Activated CD4-positive, alpha-beta T cell treated with anti-CD3 and anti-CD28 coated beads for 48 hours (primary cell): ENCODE measurements at regions not wholly inside any gene's neighbourhood (a gene's known extent, or its start where the extent isn't known, plus 50 kb on each side); places are given as distances from the start of the nearest gene placed in this dataset.
"Not testable (repeated sequence)": the region's sequence is repeated elsewhere in the genome, so short reads cannot be mapped to it uniquely, and the experiment has no call there.

Experiments
- DNase-seq: peaks from one replicate; pipeline ENCODE4 v3.0.0-alpha.2; 2020

DNA sequence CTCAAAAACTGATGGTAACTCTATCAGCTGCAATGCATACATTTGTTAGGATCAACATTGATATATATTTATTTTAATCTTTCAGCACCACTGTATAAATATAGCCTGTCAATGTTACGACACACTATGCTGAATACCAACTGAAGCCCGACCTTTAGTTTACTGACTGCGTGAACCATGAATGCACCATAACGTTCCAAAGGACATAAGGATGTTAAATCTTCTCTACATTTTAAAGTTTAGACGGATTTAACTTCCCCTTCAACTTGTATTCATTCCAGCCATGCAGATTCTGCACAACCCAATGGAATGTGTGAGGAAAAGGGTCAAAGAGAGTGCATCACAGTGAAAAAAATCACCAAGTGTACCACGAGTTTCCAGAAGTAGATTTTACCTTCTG, 489.5 kb downstream of the IRS1 start:
- DNase-seq: no peak

DNA sequence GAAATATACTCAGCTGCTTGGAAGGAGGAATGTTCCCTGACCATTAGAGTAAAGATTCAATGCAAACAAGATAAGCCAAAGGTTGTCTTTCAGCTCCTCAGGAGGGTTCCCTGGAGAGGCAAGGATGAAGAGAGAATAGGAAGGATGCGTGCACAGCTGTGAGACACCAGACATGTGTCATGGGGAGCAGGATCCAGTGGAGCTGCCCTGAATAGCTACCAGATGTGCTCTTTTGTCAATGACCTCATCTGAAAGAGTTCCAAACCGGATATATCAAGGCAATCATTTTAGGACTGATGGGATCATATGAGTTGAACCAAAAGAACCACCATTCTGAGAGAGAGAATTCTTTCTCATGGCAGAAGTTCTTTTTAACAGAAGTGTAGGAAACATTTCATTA, 490.6 kb downstream of the IRS1 start:
- DNase-seq: no peak

DNA sequence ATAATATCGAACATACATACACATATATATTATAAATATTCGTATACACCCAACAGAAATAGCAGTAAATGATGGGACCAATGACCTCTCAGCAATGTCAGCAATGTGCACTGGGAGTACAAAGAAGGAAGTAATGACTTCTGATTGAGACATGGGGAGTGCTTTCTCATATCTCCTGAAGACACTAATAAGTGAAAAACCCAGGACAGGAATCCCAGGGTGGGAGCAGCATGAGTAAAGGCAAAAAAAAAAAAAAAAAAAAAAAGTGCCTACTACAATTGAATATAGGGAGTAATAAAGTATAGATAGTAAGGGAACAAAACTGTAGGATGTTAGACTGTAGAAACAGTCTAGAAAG, 491.3 kb downstream of the IRS1 start:
- DNase-seq: no peak

DNA sequence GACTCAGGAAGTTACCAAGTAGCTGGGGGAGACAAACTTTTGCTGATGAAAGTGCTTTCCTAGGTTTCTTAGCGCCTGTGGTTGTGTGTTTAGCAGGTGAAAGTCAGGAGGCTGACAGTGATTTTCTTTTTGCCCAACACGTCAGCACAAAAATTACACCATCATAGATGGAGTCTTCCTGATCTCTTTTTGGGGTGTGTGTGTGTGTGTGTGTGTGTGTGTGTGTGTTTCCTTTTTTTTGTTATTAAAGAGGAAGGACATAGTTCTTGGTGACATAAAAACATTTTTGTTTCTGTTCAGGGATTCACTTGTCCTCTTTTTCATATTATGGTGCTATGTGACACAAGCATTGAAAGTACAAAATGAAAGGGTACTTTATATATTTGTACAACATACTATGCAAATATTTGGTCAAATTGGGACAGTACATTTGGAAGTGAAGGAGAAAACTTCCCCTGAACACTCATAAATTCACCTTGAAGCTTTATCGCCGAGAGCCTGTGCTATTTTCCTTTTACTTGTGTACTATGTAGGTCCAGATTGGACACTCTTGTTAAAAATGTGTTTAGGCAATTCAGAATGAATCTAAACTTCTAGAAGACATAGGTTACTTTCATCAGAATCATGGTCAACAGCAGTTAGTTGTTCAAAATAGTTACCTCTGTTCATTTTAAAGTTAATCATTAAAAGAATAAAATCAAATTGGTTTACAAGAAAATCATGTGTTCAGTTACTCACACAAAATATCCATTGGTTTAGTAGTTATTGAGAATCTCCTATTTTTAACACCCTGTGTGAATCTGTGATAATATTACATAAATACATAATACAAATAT, 491.9 kb downstream of the IRS1 start:
- DNase-seq: no peak

DNA sequence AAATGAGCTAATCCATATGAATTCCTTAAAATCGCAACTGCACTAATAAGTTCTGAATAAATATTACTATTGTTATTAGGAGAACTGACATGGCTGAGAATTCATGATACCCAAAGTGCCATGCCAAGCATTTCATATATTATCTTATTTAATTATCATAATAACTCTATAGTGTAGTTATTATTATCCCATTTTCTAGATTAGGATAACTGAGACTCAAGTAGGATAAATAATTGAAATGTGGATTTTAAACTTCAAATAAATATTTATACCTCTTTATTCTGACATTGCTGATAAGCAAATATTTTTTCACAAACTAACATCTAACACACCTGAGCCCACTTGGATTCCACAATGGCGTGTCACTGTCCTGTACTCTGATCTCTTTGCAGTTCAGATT, 492.7 kb downstream of the IRS1 start:
- no peak for DNase-seq

DNA sequence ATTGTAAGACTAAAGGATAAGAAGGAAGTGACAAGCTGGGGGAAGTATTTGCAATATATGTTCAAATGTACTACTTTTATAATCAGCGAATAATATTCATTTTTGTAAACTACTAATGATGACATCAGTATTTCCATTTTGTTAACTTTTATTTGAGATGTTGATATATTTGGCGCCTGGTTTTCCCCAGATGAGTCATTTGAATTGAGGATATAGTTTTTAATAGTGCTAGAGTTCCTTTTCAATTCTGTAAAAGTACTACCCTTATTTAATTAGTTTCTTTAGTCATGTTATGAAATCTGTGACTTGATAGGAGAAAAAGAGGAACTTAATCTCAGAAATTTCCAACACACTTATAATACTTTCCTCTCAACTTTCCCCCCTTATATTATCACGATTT, 495.3 kb downstream of the IRS1 start:
- DNase-seq: no peak

DNA sequence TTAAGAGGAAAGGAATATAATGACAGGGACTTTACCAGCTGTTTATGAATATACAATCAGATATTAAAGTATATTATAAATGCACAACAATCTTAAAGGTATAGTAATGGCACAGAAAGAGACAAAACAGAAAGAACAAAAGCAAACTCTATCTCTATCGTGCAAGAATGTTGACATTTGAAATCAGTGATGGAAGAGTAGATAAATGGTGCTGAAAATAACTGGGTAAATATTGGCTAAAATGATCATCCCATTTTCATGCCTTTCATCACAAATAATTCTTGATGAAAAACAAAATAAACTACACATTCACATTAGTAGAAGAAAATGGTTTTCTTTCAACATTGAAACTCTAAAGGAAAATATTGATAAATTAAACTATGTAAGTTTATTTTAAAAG, 495.9 kb downstream of the IRS1 start:
- DNase-seq: no peak

DNA sequence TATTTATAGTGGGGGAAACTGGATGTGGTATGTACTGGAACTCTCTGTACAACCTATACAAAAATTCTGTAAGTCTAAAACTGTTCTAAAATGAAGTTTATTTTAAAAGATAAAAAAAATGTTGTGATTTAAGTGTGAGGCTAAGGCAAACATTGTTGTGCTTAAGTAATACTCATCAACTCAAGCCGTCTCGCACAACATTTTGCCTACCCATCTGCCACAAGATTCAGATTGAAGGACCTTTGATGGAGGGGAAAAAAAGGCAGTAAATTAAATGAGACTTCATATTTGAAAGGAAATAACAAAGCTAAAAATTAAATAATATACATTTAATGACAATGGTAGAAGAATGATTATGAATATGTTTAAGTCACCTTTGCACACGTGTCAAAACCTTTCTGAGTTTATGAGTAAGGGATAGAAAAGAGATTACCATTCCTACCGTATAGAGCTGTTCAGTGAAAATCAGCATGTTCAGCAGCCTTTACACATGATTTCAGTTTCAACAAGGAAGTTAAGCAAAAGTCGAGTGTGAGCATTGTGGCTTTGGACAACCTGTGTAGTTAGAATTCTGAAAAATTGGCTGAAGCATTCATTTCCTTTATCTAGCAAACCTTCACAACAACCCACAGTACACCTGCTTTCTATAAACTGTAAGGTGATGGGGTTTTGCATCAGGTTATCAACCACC, 499.3 kb downstream of the IRS1 start:
- no peak for DNase-seq

DNA sequence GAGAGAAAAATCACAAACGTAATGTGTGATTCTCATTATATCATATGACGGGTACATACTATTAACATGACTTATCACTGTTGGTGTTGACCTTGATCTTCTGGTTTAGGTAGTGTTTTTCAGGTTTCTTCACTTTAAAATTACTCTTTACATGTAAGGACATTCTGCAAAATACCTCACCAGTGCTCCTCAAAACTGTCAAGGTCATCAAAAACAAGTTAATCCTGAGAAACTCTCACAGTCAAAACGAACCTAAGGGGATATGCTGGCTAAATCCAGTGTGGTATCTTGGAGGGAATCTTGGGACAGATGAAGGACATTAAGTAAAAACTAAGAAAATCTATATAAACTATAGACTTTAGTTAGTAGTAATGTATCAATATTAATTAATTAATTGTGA, 499.8 kb downstream of the IRS1 start:
- no peak for DNase-seq

DNA sequence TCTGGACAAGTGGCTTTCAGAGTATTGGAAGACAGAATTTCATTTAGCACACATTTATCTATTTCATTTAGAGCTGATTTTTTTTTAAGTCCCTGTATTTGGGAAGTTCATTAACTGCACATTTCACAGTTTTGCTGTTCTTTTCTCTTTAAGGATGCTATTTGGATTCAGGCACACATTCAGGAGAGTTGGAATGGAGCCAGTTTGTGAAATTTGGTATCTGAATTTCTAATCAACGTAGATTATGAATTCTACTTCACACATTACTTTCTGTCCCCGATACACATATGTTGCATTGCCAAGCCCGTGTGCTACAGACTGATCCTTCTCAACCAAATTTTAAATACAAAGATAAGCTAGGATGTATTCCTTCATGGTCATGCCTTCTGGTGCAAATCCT, 503.9 kb downstream of the IRS1 start:
- DNase-seq: no peak

DNA sequence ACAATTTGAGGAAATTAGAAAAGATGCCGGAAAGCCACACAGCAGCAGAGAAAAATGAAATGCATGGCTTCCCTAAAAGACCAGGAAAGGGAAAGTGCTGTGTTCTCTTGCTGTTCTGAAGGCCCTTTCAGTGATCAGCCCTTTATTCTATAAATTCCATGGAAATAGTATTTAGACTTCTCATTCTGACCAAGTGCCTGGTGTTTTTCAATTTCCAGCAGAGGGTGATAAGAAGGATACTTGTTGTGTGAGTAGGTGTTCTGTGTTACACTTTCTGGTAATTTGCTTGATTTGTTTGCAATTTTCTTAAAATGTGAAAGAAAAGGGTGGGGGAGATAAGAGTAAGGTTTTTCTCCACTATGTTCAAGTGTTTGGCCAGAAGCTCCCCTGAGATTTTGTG, 504.5 kb downstream of the IRS1 start:
- DNase-seq: no peak

DNA sequence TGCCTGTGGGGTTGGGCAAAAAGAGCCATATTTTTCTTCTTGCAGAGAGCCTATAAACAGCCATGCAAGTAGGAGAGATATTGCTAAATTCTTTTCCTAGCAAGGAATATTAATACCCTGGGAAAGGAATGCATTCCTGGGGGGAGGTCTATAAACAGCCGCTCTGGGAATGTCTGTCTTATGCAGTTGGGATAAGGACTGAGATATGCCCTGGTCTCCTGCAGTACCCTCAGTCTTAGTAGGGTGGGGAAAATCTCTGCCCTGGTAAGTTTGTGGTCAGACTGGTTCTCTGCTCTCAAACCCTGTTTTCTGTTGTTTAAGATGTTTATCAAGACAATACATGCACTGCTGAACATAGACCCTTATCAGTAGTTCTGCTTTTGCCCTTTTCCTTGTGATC, 508.3 kb downstream of the IRS1 start:
- not testable (repeated sequence) for DNase-seq

DNA sequence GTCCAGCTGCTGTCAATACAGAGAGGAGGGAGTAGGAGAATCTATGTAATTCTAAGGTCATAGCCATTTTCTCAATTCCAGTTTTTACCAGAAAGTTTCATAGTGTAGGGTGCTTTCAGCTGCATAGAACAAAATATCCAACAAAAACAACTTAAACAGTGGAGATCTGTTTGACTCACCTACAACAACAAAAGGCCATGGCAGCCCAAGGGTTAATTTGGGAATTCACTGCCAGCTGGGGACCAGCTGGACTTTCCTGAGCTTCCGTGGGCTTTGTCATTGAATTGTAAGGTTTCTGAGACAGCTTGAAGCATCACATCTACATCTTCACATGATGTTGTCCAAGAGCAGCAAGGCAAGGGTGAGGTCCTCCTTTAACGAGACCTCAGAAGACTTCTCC, 512.7 kb downstream of the IRS1 start:
- DNase-seq: no peak

DNA sequence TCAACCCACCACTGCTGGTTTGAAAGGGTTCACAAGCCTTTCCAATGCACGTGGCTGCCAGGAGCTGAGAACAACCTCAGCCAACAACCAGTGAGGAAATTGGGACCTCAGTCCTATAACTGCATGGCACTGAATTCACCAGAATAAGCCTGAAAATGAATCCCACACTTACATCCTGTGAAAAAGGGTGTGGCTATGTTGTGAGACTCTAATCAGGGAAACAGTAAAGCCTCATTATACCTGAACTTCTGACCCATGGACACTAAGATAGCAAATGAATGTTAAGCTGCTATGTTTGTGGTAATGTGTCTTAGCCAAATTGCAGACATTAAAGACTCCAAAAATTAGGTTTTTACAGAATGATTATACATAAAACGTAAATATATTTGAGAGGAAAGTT, 515.8 kb downstream of the IRS1 start:
- no peak for DNase-seq

DNA sequence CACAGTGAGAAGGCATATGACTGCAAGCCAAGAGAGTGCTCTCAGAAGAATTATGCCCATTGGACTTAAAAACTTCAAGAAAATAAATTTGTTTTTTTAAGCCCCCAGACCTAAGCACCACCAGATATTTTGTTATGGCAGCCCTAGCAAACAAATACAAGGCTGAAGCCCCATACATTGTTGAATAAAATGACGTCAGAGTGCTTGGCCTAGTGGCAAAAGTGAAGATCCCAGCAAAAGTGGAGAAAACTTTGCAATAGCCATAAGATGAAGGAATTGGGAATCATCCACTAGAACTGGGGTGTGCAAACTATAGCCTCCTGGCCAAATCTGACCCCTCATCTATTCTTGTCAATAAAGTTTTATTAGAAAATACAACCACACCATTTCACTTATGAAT, 517.5 kb downstream of the IRS1 start:
- DNase-seq: no peak

DNA sequence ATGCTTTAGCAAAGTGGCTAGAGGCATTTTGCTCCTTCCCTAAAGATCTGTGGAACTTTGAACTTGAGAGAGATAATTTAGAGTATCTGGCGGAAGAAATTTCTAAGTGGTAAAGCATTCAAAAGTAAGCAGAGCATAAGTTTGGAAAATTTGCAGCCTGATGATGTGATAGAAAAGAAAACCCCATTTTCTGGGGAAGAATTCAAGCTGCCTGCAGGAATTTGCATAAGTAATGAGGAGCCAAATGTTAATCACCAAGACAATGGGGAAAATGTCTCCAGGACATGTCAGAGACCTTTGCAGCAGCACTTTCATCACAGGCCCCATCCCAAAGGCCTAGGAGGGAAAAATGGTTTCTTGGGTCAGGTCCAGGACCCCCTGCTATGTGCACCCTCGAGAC, 519.5 kb downstream of the IRS1 start:
- not testable (repeated sequence) for DNase-seq

DNA sequence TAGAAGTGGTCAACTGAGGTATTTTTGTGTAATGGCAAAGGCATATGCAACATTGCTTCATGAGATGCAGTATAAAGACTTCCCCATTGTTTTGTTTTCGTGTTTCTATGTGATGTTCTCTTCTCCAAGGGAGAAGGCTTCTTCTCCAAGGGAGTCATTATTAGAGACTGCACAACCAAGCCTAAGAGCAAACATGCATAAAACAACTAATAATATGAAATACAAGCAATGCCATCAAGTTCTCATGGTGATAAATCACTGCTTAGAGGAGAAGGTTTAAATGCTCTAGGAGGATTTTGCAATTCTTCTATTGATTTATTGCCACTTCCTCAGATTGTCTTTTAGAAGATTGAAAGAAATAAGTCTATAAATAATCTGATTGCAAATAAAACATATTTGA, 524.4 kb downstream of the IRS1 start:
- no peak for DNase-seq

DNA sequence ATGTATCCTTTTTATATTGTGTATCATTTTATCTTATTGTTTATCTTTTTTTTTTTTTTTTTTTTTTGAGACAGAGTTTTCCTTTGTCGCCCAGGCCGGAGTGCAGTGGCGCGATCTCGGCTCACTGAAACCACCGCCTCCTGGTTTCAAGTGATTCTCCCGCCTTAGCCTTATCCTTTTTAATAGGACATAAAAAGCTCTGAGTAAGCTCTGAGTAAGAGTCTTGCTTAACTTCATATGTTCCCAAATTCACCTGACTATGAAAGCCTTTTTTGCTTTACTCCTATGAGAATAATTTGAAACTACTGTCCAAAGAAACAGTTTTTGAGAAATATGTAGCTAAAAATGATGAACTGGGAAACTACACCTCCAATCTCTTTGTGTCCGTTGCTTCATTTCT, 525.5 kb downstream of the IRS1 start:
- DNase-seq: no peak

DNA sequence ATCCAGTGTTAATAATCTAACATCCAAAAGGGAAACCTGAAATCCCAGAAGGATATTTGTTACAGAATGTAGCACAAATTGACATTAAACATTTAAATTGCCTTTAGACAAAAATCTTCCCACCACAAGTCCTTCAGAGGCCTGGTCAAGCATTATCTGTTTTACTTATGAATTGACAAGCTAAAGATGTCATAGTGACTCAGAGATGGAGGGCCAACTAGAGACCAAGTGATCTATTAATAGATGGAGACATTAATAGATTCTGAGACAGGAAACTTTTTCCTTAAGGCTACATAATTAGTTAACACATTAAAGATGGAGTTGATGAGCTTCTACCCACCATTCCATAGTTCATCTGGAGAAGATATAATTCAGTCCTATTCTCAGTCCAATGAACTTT, 526.2 kb downstream of the IRS1 start:
- no peak for DNase-seq

DNA sequence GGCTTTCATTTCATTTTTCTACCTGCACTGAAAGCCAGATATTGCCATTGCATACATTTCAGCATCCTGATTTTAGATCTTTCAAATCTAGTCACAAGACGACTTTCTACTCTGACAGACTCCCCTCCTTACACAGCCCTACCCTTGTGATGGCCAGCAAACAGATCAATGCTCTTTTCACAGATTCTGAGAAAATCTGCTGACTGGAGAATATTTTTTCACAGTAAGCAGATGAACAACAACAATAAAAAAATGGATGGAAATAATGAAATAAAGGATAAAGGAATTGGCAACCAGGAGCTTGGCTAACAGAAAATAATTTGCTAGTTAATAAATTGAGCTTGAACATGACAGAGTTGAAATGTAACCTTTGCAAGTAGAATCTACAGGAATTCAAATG, 527.2 kb downstream of the IRS1 start:
- DNase-seq: no peak

DNA sequence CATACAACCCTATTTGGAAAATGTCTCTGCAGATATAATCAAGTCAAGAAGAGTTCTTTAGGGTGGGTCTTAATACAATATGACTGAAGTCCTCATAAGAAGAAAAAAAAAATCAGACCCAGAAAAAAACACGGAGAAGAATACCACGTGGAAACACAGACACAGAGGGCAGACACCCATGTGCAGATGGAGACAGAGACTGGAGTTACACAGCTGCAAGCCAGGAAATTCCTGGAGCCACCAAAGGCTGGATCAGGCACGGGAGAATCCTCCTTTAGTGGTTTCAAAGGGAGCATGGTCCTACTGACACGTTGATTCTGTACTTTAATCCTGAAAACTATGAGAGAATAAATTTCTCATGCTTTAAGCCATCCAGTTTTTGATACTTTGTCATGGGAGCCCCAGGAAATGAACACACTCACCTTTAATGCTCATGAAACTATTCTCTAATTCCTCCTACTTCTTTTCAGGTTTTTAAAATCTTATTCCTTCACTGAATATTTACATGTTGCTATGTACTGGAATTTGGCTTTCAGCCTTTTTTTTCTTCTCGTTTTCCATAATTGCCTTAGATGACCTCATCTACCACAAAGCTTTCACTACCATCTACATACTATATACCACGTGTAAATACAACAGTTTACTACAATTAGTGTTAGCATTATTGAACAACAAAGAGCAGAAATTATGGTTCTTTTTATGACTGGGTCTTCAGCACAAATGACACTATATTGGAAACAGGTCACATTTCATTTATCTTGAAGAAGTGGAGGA, 529.1 kb downstream of the IRS1 start:
- DNase-seq: no peak

DNA sequence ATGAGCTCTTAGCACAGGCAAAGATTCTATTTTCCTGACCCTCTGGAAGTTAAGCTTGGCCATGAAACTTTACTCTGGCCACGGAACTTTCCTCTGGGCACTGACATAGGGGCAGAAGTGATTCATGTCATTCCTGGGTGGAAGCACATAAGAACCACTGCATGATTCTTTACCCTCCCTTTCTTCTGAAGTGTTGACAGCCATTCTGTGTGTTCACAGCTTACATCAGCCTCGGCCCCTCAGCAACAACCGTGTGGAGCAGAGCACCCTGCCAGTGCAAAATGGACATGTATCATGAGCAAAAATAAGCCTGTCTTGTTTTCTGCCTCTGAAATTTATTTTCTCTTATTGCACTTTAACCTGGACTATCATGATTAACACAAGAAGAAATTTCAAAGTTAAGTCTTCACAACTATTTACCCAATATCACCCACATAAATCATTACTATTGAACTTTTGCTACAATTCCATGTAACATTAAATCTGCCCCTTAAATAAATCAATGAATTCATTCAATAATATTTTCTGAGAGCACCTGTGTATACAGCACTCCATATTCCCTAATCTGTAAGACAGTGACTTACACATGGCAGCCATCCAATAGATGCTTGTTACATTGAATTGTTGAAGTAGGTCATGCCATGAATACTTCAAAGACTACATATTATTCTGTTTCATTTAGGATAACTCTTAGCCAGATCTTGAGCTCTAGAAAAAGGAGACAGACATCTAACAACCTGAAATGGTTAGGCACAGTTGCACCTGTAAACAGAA, 531.9 kb downstream of the IRS1 start:
- DNase-seq: no peak

DNA sequence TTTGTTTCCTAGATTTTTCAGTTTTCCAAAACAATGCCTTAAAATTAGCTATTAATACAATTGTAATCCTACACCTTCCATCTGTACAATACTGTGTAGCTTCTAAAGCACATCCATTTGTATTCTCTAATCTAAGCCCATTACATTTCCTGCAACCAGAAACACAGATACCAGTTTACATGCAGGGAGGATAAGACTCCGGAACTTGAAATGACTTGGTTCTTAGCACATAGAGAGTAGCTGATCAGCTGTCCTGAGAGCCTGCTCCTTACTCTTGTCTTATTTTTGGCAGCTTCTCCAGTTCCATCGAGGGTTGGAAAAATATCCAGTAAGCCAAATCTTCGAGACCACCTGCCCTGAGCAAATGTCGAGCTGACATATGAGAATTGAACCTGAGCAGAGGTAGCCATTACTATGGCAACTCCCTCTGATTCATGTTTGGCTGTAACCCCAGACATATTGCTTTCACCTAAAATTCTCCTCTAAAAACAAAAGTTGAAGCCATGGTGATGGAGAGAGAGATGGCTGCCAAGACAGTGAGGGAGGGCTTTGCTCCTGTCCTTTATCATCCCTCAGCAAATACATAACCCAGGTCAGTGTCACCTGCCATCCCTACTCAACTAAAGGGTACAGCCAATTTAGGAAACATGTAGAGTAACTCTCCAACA, 542.8 kb downstream of the IRS1 start:
- no peak for DNase-seq
